ENCODE measurements at regions not wholly inside any gene's neighbourhood (a gene's known extent, or its start where the extent isn't known, plus 50 kb on each side); places are given as distances from the start of the nearest gene placed in this dataset.

DNA sequence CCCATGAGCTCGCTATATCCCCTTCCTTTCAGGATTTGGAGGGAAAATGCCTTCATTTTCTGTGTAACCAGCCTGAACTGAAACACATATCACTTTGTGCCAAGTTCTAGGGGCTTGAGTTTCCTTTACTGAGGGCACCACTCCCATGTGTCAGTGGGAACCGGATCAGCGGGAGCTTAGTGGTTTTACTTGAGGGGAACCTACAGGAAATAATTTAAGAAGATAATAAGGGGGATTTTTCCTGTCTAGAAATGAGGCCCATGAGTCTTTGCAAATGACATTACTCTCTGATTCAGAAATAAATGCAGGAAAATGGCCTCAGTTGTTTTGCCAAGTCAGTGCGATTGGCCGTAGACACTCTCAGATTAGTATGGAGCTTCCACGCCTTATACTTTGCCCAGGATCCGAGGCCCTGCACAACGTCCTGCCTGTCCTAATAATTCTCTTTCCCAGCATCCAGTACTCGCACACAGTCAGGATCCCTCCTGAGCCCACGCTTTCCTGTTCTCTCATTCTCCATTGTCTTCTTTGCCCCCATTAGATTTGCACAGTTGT is 86.4 kb upstream of the LYZL1 start:
- no peak overlapping the region for H3K4me3 ChIP-seq (ENCODE audit: low read depth, low read length)
- TF ChIP-seq, protein P1, sequence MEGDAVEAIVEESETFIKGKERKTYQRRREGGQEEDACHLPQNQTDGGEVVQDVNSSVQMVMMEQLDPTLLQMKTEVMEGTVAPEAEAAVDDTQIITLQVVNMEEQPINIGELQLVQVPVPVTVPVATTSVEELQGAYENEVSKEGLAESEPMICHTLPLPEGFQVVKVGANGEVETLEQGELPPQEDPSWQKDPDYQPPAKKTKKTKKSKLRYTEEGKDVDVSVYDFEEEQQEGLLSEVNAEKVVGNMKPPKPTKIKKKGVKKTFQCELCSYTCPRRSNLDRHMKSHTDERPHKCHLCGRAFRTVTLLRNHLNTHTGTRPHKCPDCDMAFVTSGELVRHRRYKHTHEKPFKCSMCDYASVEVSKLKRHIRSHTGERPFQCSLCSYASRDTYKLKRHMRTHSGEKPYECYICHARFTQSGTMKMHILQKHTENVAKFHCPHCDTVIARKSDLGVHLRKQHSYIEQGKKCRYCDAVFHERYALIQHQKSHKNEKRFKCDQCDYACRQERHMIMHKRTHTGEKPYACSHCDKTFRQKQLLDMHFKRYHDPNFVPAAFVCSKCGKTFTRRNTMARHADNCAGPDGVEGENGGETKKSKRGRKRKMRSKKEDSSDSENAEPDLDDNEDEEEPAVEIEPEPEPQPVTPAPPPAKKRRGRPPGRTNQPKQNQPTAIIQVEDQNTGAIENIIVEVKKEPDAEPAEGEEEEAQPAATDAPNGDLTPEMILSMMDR (IDR thresholded peaks at IDR 0.05; ENCODE audit: insufficient read depth, low read length), result no peak
- no peak for DNase-seq (ENCODE audit: low read depth)

DNA sequence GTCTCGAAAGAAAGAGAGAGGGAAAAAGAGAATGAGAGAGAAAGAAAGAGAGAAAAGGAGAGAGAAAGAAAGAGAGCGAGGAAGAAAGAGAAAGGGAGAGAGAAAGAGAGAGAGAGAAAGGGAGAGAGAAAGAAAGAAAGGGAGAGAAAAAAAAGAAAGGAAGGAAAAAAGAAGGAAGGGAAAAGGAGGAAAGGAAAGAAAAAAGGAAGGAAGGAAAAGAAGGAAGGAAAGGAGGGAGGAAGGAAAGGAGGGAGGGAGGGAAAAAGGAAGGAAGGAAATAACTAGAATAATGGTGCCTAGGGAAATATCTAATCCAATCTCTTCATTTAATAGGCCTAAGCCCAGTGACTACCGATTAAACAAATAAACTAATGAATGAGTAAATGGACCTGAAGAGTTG is 85.4 kb upstream of the LYZL1 start:
- TF ChIP-seq, protein P1 (IDR thresholded peaks at IDR 0.05; ENCODE audit: insufficient read depth, low read length), result no peak
- no peak overlapping the region for H3K4me3 ChIP-seq (ENCODE audit: low read depth, low read length)

DNA sequence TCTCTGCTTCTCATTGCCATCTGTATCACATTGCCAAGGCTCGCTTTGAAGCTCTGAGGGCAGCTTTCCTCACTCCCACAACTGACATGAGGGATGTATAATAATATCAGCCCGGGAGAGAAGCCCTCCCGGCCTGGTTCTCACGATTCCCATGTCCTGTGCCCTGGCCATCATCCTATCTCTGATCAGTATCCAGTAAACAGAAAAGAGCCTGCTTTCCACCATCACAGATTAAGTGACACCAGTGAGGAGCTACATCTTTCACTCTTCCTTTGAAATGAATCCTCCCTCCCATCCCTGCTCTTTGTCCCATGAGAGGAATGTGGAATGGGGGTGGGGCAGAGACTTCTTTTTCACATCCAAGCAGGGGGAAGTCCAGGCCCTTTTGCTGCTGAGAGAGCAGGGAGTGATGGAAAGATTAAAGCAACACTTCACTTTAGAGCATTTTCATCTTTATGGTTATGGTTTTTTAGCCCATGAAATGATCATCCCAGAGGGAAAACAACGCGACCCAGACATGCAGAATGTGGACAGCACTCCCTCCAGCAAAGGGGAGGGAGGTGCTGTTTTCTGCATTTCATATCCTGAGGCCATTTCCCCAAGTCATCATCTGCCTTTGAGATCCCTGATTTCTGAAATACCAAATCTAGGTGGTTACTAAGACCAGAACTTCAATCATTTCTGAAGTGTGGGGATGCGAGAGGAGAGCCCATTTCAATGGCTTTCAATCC is 84.6 kb upstream of the LYZL1 start:
- DNase-seq (ENCODE audit: low read depth), result no peak
- TF ChIP-seq, protein P1 (IDR thresholded peaks at IDR 0.05; ENCODE audit: insufficient read depth, low read length), result no peak
- H3K4me3 ChIP-seq (ENCODE audit: low read depth, low read length), result no peak overlapping the region

More for the DNA sequence above, 85.4 kb upstream of the LYZL1 start:
- no peak for DNase-seq (ENCODE audit: low read depth)

DNA sequence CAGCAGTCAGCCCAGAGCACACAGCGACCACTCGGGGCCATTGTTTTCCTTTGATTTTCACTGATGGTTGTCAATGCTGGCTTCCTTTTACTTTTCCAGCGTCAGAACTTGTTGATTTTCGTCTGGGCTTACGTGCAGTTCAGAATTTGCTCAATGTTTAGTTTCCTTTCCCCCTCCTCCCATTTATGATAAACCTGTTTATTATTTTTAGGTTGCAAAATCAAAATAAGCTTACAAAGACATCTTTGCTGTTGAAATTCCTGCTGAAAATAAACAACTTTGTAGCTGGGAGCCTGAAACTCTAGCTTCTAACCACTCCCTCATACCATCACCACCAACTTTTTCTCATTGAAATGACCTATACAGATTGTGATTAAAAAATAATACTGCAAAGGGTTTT is 83.1 kb upstream of the LYZL1 start:
- DNase-seq (ENCODE audit: low read depth), result no peak
- no peak overlapping the region for H3K4me3 ChIP-seq (ENCODE audit: low read depth, low read length)
- TF ChIP-seq, protein P1 (IDR thresholded peaks at IDR 0.05; ENCODE audit: insufficient read depth, low read length), result no peak

DNA sequence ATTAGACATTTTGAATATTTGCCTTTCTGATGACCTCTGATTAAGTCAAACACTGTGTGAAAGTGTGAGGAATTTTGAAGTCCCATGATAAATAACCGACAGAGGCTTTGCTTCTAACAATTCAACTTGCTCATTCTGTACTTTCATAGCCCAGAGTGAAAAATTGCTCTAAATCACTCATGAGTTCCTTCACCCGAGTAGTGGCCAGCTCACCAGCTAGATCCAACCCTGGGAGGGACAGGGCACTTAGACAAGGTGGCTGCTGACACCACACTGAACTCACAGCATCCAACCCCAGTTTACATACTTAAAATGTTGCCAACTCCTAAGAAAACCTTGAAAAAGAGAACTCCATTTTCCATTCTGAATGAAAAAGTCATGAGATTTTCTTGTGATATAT is 80.0 kb upstream of the LYZL1 start:
- DNase-seq (ENCODE audit: low read depth), result no peak
- TF ChIP-seq, protein P1 (IDR thresholded peaks at IDR 0.05; ENCODE audit: insufficient read depth, low read length), result no peak
- no peak overlapping the region for H3K4me3 ChIP-seq (ENCODE audit: low read depth, low read length)

DNA sequence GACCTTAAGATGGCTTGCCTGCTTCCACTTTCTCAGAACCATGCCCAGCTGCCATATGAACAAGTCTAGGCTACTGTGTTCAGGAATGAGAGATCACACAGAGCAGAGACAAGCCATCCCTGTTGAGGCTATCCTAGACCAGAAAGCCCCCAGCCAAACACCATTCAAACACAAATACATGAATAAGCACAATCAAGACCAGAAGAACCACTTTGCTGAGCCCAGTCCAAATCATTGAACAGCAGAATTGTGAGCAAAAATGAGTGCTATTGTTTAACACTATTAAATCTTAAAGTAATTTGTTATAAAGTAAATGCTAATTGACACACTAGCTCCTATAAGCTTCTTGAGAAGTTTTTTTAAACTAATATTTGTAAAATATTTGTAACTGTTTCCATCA is 79.0 kb upstream of the LYZL1 start:
- no peak overlapping the region for H3K4me3 ChIP-seq (ENCODE audit: low read depth, low read length)
- DNase-seq (ENCODE audit: low read depth), result no peak
- TF ChIP-seq, protein P1 (IDR thresholded peaks at IDR 0.05; ENCODE audit: insufficient read depth, low read length), result no peak
